ENCODE measurements at regions not wholly inside any gene's neighbourhood (a gene's known extent, or its start where the extent isn't known, plus 50 kb on each side); places are given as distances from the start of the nearest gene placed in this dataset.

- Histone ChIP-seq H2AK5ac (ENCODE audit: low read length, severe bottlenecking) (no peak overlapping the region), H3K4me1 (ENCODE audit: control insufficient read depth, insufficient read depth, low read depth, low read length) (no peaks in the 10 kb centered on the region), H3K23ac (ENCODE audit: low read length in 2 of 2) (no peak overlapping the region), H3K18ac (ENCODE audit: low read depth in 1 of 2, low read length in 2 of 2) (no peak overlapping the region), H3K14ac (ENCODE audit: low read length in 2 of 2) (no peak overlapping the region), H4K8ac (ENCODE audit: low read length) (no peak overlapping the region), H3K4ac (ENCODE audit: low read depth in 1 of 2, low read length in 2 of 2) (no peak overlapping the region), H3K79me1 (replicated peaks; ENCODE audit: low read length, poor library complexity, severe bottlenecking) (no peaks in the 10 kb centered on the region), H2BK5ac (ENCODE audit: low read depth, low read length, poor library complexity, severe bottlenecking) (no peak overlapping the region), H2BK12ac (ENCODE audit: low read length in 2 of 2) (no peak overlapping the region), H4K91ac (ENCODE audit: low read length) (no peak overlapping the region), H3K27me3 (ENCODE audit: control insufficient read depth in 1 of 2, insufficient read depth in 1 of 2, low read length in 2 of 2) (no peaks in the 10 kb centered on the region), H2BK15ac (ENCODE audit: low read depth, poor library complexity, severe bottlenecking) (no peak overlapping the region), H3K4me2 (ENCODE audit: low read length, poor library complexity, severe bottlenecking) (no peak overlapping the region), H2AFZ (ENCODE audit: low read depth, low read length) (no peak overlapping the region), H3K4me3 (ENCODE audit: insufficient read depth in 1 of 2, low read depth in 1 of 2, low read length in 2 of 2) (no peak overlapping the region), H3K9me3 (ENCODE audit: control insufficient read depth, low read length) (no peaks in the 10 kb centered on the region), H3K27ac (ENCODE audit: low read length, poor library complexity, severe bottlenecking) (no peak overlapping the region), H3K36me3 (ENCODE audit: control insufficient read depth in 1 of 2, insufficient read depth in 2 of 2, low read depth in 1 of 2, low read length in 2 of 2) (no peaks in the 10 kb centered on the region), H2BK120ac (ENCODE audit: low read depth, low read length) (no peak overlapping the region), H3K9ac (ENCODE audit: low read length) (peak overlapping the region; percentile 14)
- 82% methylated on average over 2 of the region's 5 CpGs for WGBS
- peak; percentile 50 for DNase-seq
Measured at GRCh38 chr2:190804182-190804795, 76.3 kb upstream of the GLS start.

- no peaks in the 10 kb centered on the region for H3K36me3 ChIP-seq (ENCODE audit: control insufficient read depth in 1 of 2, insufficient read depth in 2 of 2, low read depth in 1 of 2, low read length in 2 of 2)
- H3K18ac ChIP-seq (ENCODE audit: low read depth in 1 of 2, low read length in 2 of 2): no peak overlapping the region
- no peak overlapping the region for H4K91ac ChIP-seq (ENCODE audit: low read length)
- no peak overlapping the region for H3K14ac ChIP-seq (ENCODE audit: low read length in 2 of 2)
- peaks cover 2% of the 10 kb centered on the region for H3K4me1 ChIP-seq (ENCODE audit: control insufficient read depth, insufficient read depth, low read depth, low read length)
- H3K4me2 ChIP-seq (ENCODE audit: low read length, poor library complexity, severe bottlenecking): no peak overlapping the region
- no peak overlapping the region for H2AK5ac ChIP-seq (ENCODE audit: low read length, severe bottlenecking)
- 86% methylated on average over 1 of the region's 1 CpG for whole genome bisulfite sequencing
- H4K8ac ChIP-seq (ENCODE audit: low read length): no peak overlapping the region
- H3K4me3 ChIP-seq (ENCODE audit: insufficient read depth in 1 of 2, low read depth in 1 of 2, low read length in 2 of 2): no peak overlapping the region
- H3K9me3 ChIP-seq (ENCODE audit: control insufficient read depth, low read length): no peaks in the 10 kb centered on the region
- no peak overlapping the region for H2BK120ac ChIP-seq (ENCODE audit: low read depth, low read length)
- no peak overlapping the region for H2AFZ ChIP-seq (ENCODE audit: low read depth, low read length)
- H3K4ac ChIP-seq (ENCODE audit: low read depth in 1 of 2, low read length in 2 of 2): no peak overlapping the region
- no peak overlapping the region for H2BK5ac ChIP-seq (ENCODE audit: low read depth, low read length, poor library complexity, severe bottlenecking)
- H3K27ac ChIP-seq (ENCODE audit: low read length, poor library complexity, severe bottlenecking): no peak overlapping the region
- no peak for DNase-seq
- no peak overlapping the region for H3K9ac ChIP-seq (ENCODE audit: low read length)
- no peak overlapping the region for H2BK12ac ChIP-seq (ENCODE audit: low read length in 2 of 2)
- no peak overlapping the region for H3K23ac ChIP-seq (ENCODE audit: low read length in 2 of 2)
- H3K79me1 ChIP-seq (replicated peaks; ENCODE audit: low read length, poor library complexity, severe bottlenecking): no peaks in the 10 kb centered on the region
- H2BK15ac ChIP-seq (ENCODE audit: low read depth, poor library complexity, severe bottlenecking): no peak overlapping the region
- no peaks in the 10 kb centered on the region for H3K27me3 ChIP-seq (ENCODE audit: control insufficient read depth in 1 of 2, insufficient read depth in 1 of 2, low read length in 2 of 2)
Measured at GRCh38 chr2:190805126-190805525, 75.5 kb upstream of the GLS start.

DNA sequence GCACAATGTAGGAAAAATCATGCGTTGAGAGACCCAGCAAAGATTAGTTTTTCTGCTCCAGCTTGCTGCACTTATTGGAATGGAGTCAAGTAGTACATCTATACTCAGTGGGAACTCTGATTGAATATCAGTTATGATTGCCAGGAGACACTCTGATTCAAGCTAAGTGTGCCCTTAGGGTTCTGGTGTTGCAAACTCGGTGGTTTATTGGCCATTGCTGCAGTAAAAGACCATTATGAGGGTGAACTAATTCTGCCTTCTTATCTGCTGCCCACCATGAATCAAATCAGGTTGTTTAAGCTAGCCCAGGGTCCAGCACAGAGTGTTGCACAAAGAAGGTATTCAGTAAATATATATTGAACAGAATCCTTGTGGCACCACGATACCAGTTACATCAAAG is 74.8 kb upstream of the GLS start:
- Histone ChIP-seq H3K4ac (ENCODE audit: low read depth in 1 of 2, low read length in 2 of 2) (no peak overlapping the region), H4K8ac (ENCODE audit: low read length) (no peak overlapping the region), H2BK12ac (ENCODE audit: low read length in 2 of 2) (peak overlapping the region in 1 of 2 experiments; percentile 31), H3K27me3 (ENCODE audit: control insufficient read depth in 1 of 2, insufficient read depth in 1 of 2, low read length in 2 of 2) (no peaks in the 10 kb centered on the region), H3K9ac (ENCODE audit: low read length) (no peak overlapping the region), H2AFZ (ENCODE audit: low read depth, low read length) (no peak overlapping the region), H3K4me2 (ENCODE audit: low read length, poor library complexity, severe bottlenecking) (no peak overlapping the region), H3K4me1 (ENCODE audit: control insufficient read depth, insufficient read depth, low read depth, low read length) (peaks cover 2% of the 10 kb centered on the region), H2BK5ac (ENCODE audit: low read depth, low read length, poor library complexity, severe bottlenecking) (no peak overlapping the region), H2BK15ac (ENCODE audit: low read depth, poor library complexity, severe bottlenecking) (no peak overlapping the region), H2BK120ac (ENCODE audit: low read depth, low read length) (no peak overlapping the region), H3K23ac (ENCODE audit: low read length in 2 of 2) (no peak overlapping the region), H3K27ac (ENCODE audit: low read length, poor library complexity, severe bottlenecking) (no peak overlapping the region), H3K79me1 (replicated peaks; ENCODE audit: low read length, poor library complexity, severe bottlenecking) (no peaks in the 10 kb centered on the region), H3K4me3 (ENCODE audit: insufficient read depth in 1 of 2, low read depth in 1 of 2, low read length in 2 of 2) (no peak overlapping the region), H3K9me3 (ENCODE audit: control insufficient read depth, low read length) (no peaks in the 10 kb centered on the region), H2AK5ac (ENCODE audit: low read length, severe bottlenecking) (no peak overlapping the region), H3K18ac (ENCODE audit: low read depth in 1 of 2, low read length in 2 of 2) (no peak overlapping the region), H3K14ac (ENCODE audit: low read length in 2 of 2) (no peak overlapping the region), H3K36me3 (ENCODE audit: control insufficient read depth in 1 of 2, insufficient read depth in 2 of 2, low read depth in 1 of 2, low read length in 2 of 2) (no peaks in the 10 kb centered on the region), H4K91ac (ENCODE audit: low read length) (no peak overlapping the region)
- WGBS: 87% methylated on average over 3 of the region's 3 CpGs
- DNase-seq: no peak

- H3K36me3 ChIP-seq (ENCODE audit: control insufficient read depth in 1 of 2, insufficient read depth in 2 of 2, low read depth in 1 of 2, low read length in 2 of 2): no peaks in the 10 kb centered on the region
- H2BK5ac ChIP-seq (ENCODE audit: low read depth, low read length, poor library complexity, severe bottlenecking): no peak overlapping the region
- H3K79me1 ChIP-seq (replicated peaks; ENCODE audit: low read length, poor library complexity, severe bottlenecking): no peaks in the 10 kb centered on the region
- peak overlapping the region; percentile 78 for H2AK5ac ChIP-seq (ENCODE audit: low read length, severe bottlenecking)
- WGBS: 100% methylated on average over 1 of the region's 2 CpGs
- no peak overlapping the region for H4K8ac ChIP-seq (ENCODE audit: low read length)
- H2AFZ ChIP-seq (ENCODE audit: low read depth, low read length): no peak overlapping the region
- H3K9me3 ChIP-seq (ENCODE audit: control insufficient read depth, low read length): no peaks in the 10 kb centered on the region
- no peak overlapping the region for H3K4me3 ChIP-seq (ENCODE audit: insufficient read depth in 1 of 2, low read depth in 1 of 2, low read length in 2 of 2)
- H3K23ac ChIP-seq (ENCODE audit: low read length in 2 of 2): no peak overlapping the region
- no peak overlapping the region for H3K14ac ChIP-seq (ENCODE audit: low read length in 2 of 2)
- H3K18ac ChIP-seq (ENCODE audit: low read depth in 1 of 2, low read length in 2 of 2): peak overlapping the region; percentile 16 to 52
- H3K27me3 ChIP-seq (ENCODE audit: control insufficient read depth in 1 of 2, insufficient read depth in 1 of 2, low read length in 2 of 2): no peaks in the 10 kb centered on the region
- H3K27ac ChIP-seq (ENCODE audit: low read length, poor library complexity, severe bottlenecking): no peak overlapping the region
- H4K91ac ChIP-seq (ENCODE audit: low read length): peak overlapping the region; percentile 19
- no peak overlapping the region for H2BK120ac ChIP-seq (ENCODE audit: low read depth, low read length)
- H2BK15ac ChIP-seq (ENCODE audit: low read depth, poor library complexity, severe bottlenecking): no peak overlapping the region
- H3K4ac ChIP-seq (ENCODE audit: low read depth in 1 of 2, low read length in 2 of 2): peak overlapping the region; percentile 39 to 54
- DNase-seq: no peak
- no peak overlapping the region for H3K4me2 ChIP-seq (ENCODE audit: low read length, poor library complexity, severe bottlenecking)
- H3K9ac ChIP-seq (ENCODE audit: low read length): no peak overlapping the region
- peaks cover 3% of the 10 kb centered on the region for H3K4me1 ChIP-seq (ENCODE audit: control insufficient read depth, insufficient read depth, low read depth, low read length)
- peak overlapping the region; percentile 70 to 78 for H2BK12ac ChIP-seq (ENCODE audit: low read length in 2 of 2)
Measured at GRCh38 chr2:190807886-190808285, 72.7 kb upstream of the GLS start.

Data from mesenchymal stem cell (in vitro differentiated cells and primary cell).